ENCODE measurements at regions not wholly inside any gene's neighbourhood (a gene's known extent, or its start where the extent isn't known, plus 50 kb on each side); places are given as distances from the start of the nearest gene placed in this dataset.
"Not testable (repeated sequence)": the region's sequence is repeated elsewhere in the genome, so short reads cannot be mapped to it uniquely, and the experiment has no call there.

DNA sequence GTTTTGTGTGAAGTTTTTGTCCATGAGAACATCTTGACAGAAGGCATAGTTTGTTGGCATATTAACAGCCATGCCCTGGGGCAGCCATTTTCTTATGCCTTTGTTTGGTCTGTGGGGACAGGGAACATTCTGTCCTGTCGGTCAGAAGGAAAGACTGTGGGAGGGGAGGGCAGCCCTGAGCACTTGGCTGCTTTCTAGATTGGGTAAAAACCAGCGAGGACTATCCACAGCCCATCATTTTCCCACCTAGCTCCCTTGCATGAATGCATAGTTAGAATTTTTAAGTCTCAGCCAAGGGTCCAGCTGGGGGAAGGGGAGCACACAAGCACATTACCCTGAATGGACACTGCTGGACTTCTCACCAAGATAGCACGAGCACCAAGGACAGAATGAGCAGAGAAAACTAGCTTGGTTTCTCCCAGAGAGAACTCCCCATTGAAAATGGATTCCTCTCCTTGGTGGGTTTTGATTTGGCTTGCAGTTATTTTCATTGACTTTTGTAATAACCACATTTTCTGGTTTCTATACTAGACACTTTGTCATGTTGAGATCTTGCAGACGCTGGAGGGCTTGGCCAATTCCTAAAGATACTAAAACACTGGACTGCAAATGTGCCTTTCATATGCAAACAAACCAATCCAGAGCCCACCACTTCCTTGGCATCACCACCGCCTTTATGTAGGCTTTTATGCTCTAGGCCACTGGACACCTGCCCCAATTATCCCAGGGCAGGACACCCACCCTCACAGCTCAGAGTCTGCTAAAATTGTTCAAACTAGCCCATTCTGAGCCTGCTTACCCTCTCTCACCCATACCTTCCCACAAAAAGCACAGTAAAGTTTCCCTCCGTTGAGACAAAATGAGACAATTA lies 129.9 kb downstream of the BOD1 start:
- no peak overlapping the region for H3K4me3 ChIP-seq (ENCODE audit: control insufficient read depth, low read depth, low read length)
- DNase-seq (ENCODE audit: low read depth), result no peak
- TF ChIP-seq, protein P1, sequence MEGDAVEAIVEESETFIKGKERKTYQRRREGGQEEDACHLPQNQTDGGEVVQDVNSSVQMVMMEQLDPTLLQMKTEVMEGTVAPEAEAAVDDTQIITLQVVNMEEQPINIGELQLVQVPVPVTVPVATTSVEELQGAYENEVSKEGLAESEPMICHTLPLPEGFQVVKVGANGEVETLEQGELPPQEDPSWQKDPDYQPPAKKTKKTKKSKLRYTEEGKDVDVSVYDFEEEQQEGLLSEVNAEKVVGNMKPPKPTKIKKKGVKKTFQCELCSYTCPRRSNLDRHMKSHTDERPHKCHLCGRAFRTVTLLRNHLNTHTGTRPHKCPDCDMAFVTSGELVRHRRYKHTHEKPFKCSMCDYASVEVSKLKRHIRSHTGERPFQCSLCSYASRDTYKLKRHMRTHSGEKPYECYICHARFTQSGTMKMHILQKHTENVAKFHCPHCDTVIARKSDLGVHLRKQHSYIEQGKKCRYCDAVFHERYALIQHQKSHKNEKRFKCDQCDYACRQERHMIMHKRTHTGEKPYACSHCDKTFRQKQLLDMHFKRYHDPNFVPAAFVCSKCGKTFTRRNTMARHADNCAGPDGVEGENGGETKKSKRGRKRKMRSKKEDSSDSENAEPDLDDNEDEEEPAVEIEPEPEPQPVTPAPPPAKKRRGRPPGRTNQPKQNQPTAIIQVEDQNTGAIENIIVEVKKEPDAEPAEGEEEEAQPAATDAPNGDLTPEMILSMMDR (IDR thresholded peaks at IDR 0.05; ENCODE audit: control insufficient read depth, insufficient read depth, low read depth, low read length, missing control alignments), result no peak

DNA sequence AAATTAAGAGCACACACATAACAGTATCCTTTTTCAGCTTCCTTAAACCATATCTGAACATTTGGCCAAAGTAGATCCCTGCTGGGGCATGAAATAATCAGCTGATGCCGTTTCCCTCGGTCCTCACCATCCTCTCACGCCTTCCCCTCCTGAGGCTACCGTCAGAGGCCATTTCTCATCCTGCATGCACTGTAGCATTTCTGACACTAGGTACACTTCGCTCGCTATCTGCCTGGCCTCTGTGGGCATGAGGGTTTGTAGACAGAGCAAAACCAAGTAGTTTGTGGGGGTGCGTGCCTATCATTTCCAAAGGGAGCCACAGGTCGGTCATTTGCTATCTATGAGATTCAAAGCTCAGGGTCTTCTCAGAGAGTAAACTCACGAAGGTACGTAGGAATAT lies 131.9 kb downstream of the BOD1 start:
- TF ChIP-seq, protein P1 (IDR thresholded peaks at IDR 0.05; ENCODE audit: control insufficient read depth, insufficient read depth, low read depth, low read length, missing control alignments), result no peak
- DNase-seq (ENCODE audit: low read depth), result no peak
- H3K4me3 ChIP-seq (ENCODE audit: control insufficient read depth, low read depth, low read length), result no peak overlapping the region

DNA sequence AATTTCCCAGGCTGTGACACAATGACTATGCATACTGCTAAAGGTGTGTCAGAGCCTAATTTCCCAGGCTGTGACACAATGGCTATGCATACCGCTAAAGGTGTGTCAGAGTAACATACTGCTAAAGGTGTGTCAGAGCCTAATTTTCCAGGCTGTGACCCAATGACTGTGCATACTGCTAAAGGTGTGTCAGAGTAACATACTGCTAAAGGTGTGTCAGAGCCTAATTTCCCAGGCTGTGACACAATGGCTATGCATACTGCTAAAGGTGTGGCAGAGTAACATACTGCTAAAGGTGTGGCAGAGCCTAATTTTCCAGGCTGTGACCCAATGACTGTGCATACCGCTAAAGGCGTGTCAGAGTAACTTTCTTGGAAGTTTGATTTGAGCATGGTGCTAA lies 132.9 kb downstream of the BOD1 start:
- H3K4me3 ChIP-seq (ENCODE audit: control insufficient read depth, low read depth, low read length); DNase-seq (ENCODE audit: low read depth): not testable (repeated sequence)

DNA sequence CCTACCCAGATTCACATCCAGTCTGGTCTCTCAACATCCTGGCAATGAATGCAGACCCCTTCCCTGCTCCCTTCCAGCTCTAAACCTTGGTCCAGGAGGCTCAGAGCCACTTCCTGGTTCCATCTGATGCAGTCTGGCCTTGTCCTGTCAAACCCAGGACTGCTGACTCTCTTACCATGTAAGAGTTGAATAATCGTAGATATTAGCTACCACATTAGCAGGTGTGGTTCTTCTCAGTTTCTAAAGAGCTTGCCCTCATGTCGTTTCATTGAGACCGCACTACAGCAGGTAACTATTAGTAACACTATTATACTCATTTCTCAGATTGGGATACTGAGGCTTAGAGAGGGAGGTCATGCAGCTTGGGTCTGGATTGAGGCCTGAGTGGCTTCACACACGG lies 133.3 kb downstream of the BOD1 start:
- no peak for DNase-seq (ENCODE audit: low read depth)
- TF ChIP-seq, protein P1 (IDR thresholded peaks at IDR 0.05; ENCODE audit: control insufficient read depth, insufficient read depth, low read depth, low read length, missing control alignments), result no peak
- no peak overlapping the region for H3K4me3 ChIP-seq (ENCODE audit: control insufficient read depth, low read depth, low read length)

DNA sequence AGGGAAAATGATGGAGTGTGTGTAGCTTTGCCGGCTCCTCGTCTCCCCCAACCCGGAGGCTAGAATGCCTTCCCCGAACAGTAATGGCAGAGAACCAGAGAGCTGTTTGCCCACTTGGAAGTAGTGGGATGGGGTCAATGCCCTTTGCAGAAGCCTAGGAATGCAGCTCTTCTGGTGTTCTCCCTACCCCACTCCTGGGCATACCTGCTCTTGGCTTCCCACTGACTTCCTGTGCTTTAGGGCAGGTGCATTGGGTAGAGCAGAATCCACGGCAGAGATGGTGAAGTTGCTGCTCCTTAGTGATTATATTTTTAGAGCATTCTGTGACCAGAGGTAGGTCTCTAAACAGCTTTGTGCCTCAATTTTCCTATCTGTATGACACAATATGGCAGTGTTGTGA lies 134.6 kb downstream of the BOD1 start:
- TF ChIP-seq, protein P1 (IDR thresholded peaks at IDR 0.05; ENCODE audit: control insufficient read depth, insufficient read depth, low read depth, low read length, missing control alignments), result no peak

DNA sequence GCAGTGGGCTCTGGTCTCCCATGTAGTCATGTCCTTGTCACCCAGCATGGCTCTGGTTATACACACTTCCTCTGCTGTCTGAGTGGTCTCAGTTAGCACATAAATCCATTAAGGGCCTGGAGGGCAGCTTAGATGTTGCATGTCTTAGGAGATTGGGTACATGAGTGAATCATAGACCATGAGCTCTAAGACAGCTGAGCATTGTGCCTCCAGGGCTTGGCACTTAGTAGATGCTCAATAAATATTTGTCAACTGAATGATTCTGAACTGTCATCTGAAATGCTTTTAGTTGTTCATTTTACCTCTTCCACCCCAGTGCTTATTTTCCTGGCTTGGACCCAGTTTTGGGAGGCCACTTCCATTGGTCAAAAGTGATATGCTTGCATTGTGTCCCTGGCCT lies 135.6 kb downstream of the BOD1 start:
- no peak overlapping the region for H3K4me3 ChIP-seq (ENCODE audit: control insufficient read depth, low read depth, low read length)
- TF ChIP-seq, protein P1 (IDR thresholded peaks at IDR 0.05; ENCODE audit: control insufficient read depth, insufficient read depth, low read depth, low read length, missing control alignments), result no peak
- no peak for DNase-seq (ENCODE audit: low read depth)

More for the DNA sequence above, 134.6 kb downstream of the BOD1 start:
- H3K4me3 ChIP-seq (ENCODE audit: control insufficient read depth, low read depth, low read length), result no peak overlapping the region
- no peak for DNase-seq (ENCODE audit: low read depth)

DNA sequence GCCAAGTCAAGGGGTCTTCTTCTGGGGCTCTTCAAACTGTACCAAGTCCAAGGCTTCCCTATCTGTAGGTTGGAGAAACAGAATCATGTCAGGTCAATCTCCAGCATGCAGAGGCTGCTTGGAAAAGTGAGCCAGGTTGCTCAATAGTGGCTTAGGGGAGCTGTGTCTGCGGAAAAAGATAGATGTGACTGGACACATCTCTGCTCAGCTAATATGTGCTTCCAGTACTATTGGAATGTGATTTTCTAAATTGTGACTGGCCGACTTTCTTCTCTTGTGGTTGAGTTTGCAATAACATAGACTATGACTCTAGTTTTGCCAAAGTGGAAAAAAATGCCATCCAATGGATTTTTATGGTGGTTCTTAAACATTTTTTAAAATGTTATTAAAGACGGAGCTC lies 136.7 kb downstream of the BOD1 start:
- H3K4me3 ChIP-seq (ENCODE audit: control insufficient read depth, low read depth, low read length), result no peak overlapping the region
- TF ChIP-seq, protein P1 (IDR thresholded peaks at IDR 0.05; ENCODE audit: control insufficient read depth, insufficient read depth, low read depth, low read length, missing control alignments), result no peak
- DNase-seq (ENCODE audit: low read depth), result peak; percentile 55
